DOHH2 (cell line): ENCODE measurements at regions not wholly inside any gene's neighbourhood (a gene's known extent, or its start where the extent isn't known, plus 50 kb on each side); places are given as distances from the start of the nearest gene placed in this dataset.

Experiments used
- CTCF ChIP-seq: fragments of 200-600 bp; sonication (generic); IDR thresholded peaks from one replicate; pipeline ENCODE4 v1.5.1; 2014; ENCODE audit warnings: antibody characterized with exemption, mild to moderate bottlenecking, low read depth, low read length; ENCODE audit not compliant: poor library complexity, severe bottlenecking
- EZH2phosphoT487 ChIP-seq: fragments of 200-600 bp; sonication (generic); IDR thresholded peaks from 2 replicates; pipeline ENCODE4 v1.6.1; 2017; ENCODE audit warnings: borderline replicate concordance, mild to moderate bottlenecking, antibody characterized with exemption, low read length, moderate library complexity, mixed read lengths

GRCh38 chr4:111997785-111998184, 147.5 kb upstream of the FAM241A start:
- TF ChIP-seq CTCF = no peak
- TF ChIP-seq EZH2phosphoT487 = no peak
